A549 (cell line): ENCODE measurements at regions not wholly inside any gene's neighbourhood (a gene's known extent, or its start where the extent isn't known, plus 50 kb on each side); places are given as distances from the start of the nearest gene placed in this dataset.

Experiments
- ATAC-seq, 2 experiments: fragments of 200-7000 bp in 1 of 2; fragments of >200 bp in 1 of 2; cut with Nextera tagmentation in 1 of 2; cut with Tn5 transposase in 1 of 2; 3 replicates each; pipeline versions ENCODE4 v1.8.0 to v1.9.1; 2018 to 2020; ENCODE audit warnings: mild to moderate bottlenecking in 1 of 2, moderate library complexity in 1 of 2
- CTCF ChIA-PET: fragments of 300-600 bp; sonication (Branson Sonifier 250); formaldehyde crosslinking; extraction: SDS; loops from one replicate; lab custom pipeline; 2021; ENCODE audit warnings: antibody characterized with exemption, inconsistent platforms; lab: Yijun Ruan, JAX
- POLR2A ChIA-PET: fragments of 350-600 bp; formaldehyde crosslinking; extraction: SDS; loops from one replicate; lab custom pipeline; 2021; ENCODE audit warnings: antibody characterized with exemption, inconsistent platforms; lab: Yijun Ruan, JAX
- DNase-seq, 2 experiments: peaks; one replicate each; pipeline versions ENCODE4 v3.0.0 to v3.0.0-alpha.2; 2011 to 2016; ENCODE audit warnings: low read depth in 1 of 2, low spot score in 1 of 2
- FAIRE-seq: peaks from 2 replicates; lab custom pipeline; 2011; peaks lifted over from hg19 to GRCh38; lab: Jason Lieb, UNC
- H3K27ac ChIP-seq, 2 experiments: fragments of >200 bp; sonication (Bioruptor Twin); formaldehyde crosslinking; 3 replicates each; pipeline ENCODE4 v1.5.1; 2016 to 2017
- H3K4me1 ChIP-seq: fragments of >200 bp; sonication (Bioruptor Twin); formaldehyde crosslinking; 3 replicates; pipeline ENCODE4 v1.6.1; 2016
- H3K4me2 ChIP-seq: fragments of >200 bp; sonication (Bioruptor Twin); formaldehyde crosslinking; 3 replicates; pipeline ENCODE4 v1.6.1; 2016
- H3K4me3 ChIP-seq: fragments of >200 bp; sonication (Bioruptor Twin); formaldehyde crosslinking; 3 replicates; pipeline ENCODE4 v1.5.1; 2016
- H3K9me3 ChIP-seq: fragments of >200 bp; sonication (Bioruptor Twin); formaldehyde crosslinking; 3 replicates; pipeline ENCODE4 v1.6.1; 2016
- CHD2 ChIP-seq: fragments of 150-350 bp; IDR thresholded peaks from 2 replicates; pipeline ENCODE4 v1.6.1; 2014; ENCODE audit warnings: low read length; ENCODE audit not compliant: partially characterized antibody
- FOSB ChIP-seq: fragments of 250-450 bp; sonication (Bioruptor Pico); IDR thresholded peaks from 2 replicates; pipeline ENCODE4 v1.5.0; 2020; ENCODE audit warnings: mild to moderate bottlenecking, moderate library complexity
- FOSL2 ChIP-seq, 2 experiments: fragments of 450-650 bp in 1 of 2; fragments of >200 bp in 1 of 2; sonication (Bioruptor Twin) in 1 of 2; formaldehyde crosslinking; IDR thresholded peaks; 2 replicates each; pipeline versions ENCODE4 v1.5.0 to v1.6.1; 2016 to 2020; ENCODE audit warnings: mild to moderate bottlenecking in 1 of 2, moderate library complexity in 1 of 2
- HDAC2 ChIP-seq: fragments of 200-600 bp; sonication (generic); IDR thresholded peaks from 2 replicates; pipeline ENCODE4 v1.6.1; 2016
- HEYL ChIP-seq: fragments of 250-450 bp; sonication (Bioruptor Pico); IDR thresholded peaks from 2 replicates; pipeline ENCODE4 v1.8.0; 2021; ENCODE audit warnings: mild to moderate bottlenecking, moderate library complexity
- JUNB ChIP-seq: fragments of >200 bp; sonication (Bioruptor Twin); formaldehyde crosslinking; IDR thresholded peaks from 2 replicates; pipeline ENCODE4 v1.6.1; 2016
- MAZ ChIP-seq: fragments of 150-350 bp; IDR thresholded peaks from 2 replicates; pipeline ENCODE4 v1.6.1; 2014; ENCODE audit warnings: antibody characterized with exemption, low read depth, low read length, borderline replicate concordance
- PHF8 ChIP-seq: fragments of 200-600 bp; sonication (generic); IDR thresholded peaks from 2 replicates; pipeline ENCODE4 v1.6.1; 2016; ENCODE audit warnings: low read depth, mild to moderate bottlenecking, antibody characterized with exemption, moderate library complexity, borderline replicate concordance
- POLR2A ChIP-seq: IDR thresholded peaks from 2 replicates; pipeline ENCODE4 v1.6.1; 2012; ENCODE audit warnings: mild to moderate bottlenecking, low read length
- RCOR1 ChIP-seq: fragments of 150-350 bp; IDR thresholded peaks from 2 replicates; pipeline ENCODE4 v1.6.1; 2014; ENCODE audit warnings: antibody characterized with exemption, low read length, low read depth
- RNF2 ChIP-seq: fragments of 200-600 bp; sonication (generic); IDR thresholded peaks from 2 replicates; pipeline ENCODE4 v1.6.1; 2016; ENCODE audit warnings: low read depth, mild to moderate bottlenecking, antibody characterized with exemption, moderate library complexity, borderline replicate concordance
- ZC3H11A ChIP-seq: fragments of 450-650 bp; IDR thresholded peaks from 2 replicates; pipeline ENCODE4 v1.6.1; 2014; ENCODE audit warnings: antibody characterized with exemption, mild to moderate bottlenecking
- ZFP36 ChIP-seq: fragments of 450-650 bp; IDR thresholded peaks from 2 replicates; pipeline ENCODE4 v1.6.1; 2014; ENCODE audit warnings: borderline replicate concordance; ENCODE audit not compliant: partially characterized antibody
- ZNF302 ChIP-seq: fragments of 250-450 bp; sonication (Bioruptor Pico); IDR thresholded peaks from 2 replicates; pipeline ENCODE4 v1.9.0; 2021; ENCODE audit warnings: inconsistent platforms, mild to moderate bottlenecking, moderate library complexity
- WGBS: methylation state at CpG from one replicate; pipeline ENCODE4 v1.1.6; 2017; ENCODE audit errors: missing lambda C conversion rate; 5-methylcytosine and 5-hydroxymethylcytosine counted together
- TF ChIP-seq, protein P1 (sequence below): fragments of >200 bp; sonication (Bioruptor Twin); formaldehyde crosslinking; IDR thresholded peaks from 3 replicates; pipeline ENCODE4 v1.5.1; 2016
- TF ChIP-seq, protein P2 (sequence below): IDR thresholded peaks from 2 replicates; pipeline ENCODE4 v1.6.1; 2012
- TF ChIP-seq, protein P3 (sequence below): fragments of >200 bp; sonication (Bioruptor Twin); formaldehyde crosslinking; IDR thresholded peaks from 3 replicates; pipeline ENCODE4 v1.6.1; 2016
- TF ChIP-seq, protein P4 (sequence below): fragments of 200-600 bp; sonication (generic); IDR thresholded peaks from 2 replicates; pipeline ENCODE4 v1.6.1; 2016; ENCODE audit warnings: antibody characterized with exemption, mild to moderate bottlenecking, moderate library complexity

DNA sequence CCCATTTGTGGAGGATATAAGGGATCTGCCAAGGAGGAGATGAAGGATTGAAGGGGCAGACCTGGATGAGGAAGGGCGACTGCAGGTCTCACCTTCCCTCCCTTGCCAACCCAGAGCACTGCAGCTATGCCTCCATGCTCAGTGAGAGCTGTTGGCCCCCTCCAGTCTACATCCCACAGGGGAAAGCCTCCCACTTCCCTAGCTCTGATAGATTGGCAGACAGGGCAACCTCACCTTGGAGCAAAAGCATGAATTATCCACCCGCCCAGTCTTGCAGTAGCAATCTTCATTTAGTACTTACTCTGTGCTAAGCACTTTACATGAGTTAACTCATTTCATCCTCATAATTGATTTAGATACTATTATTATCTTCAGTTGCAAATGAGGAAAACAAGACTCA, 70.4 kb upstream of the SMNDC1 start:
- 90% methylated on average over 2 of the region's 2 CpGs for WGBS
- ChIA-PET POLR2A (no interaction called here), CTCF (interaction anchor here (1.0 to 2.9 kb wide), 6 partner anchors 9 to 39 kb away, joined by 3 to 16 read pairs (median 4); no protein-coding TSS in a partner anchor)
- Histone ChIP-seq H3K9me3 (no peaks in the 10 kb centered on the region), H3K4me2 (no peak overlapping the region), H3K4me3 (no peak overlapping the region), H3K27ac (peak overlapping the region in 1 of 2 experiments; percentile 82; a peak in 3 of 6 replicates), H3K4me1 (peaks cover 21% of the 10 kb centered on the region)
- FAIRE-seq (no peak), ATAC-seq (no peak), DNase-seq (no peak)
- TF ChIP-seq RNF2 (no peak), PHF8 (no peak), ZNF302 (no peak), HEYL (CRISPR knock-in tag) (no peak), ZC3H11A (no peak), HDAC2 (no peak), MAZ (no peak), FOSB (no peak), JUNB (no peak), FOSL2 (IDR thresholded peaks at IDR 0.05) (no peak), FOSL2 (CRISPR knock-in tag; IDR thresholded peaks at IDR 0.05) (no peak), ZFP36 (no peak), RCOR1 (no peak), POLR2A (no peak), CHD2 (no peak)
- TF ChIP-seq, protein P1, sequence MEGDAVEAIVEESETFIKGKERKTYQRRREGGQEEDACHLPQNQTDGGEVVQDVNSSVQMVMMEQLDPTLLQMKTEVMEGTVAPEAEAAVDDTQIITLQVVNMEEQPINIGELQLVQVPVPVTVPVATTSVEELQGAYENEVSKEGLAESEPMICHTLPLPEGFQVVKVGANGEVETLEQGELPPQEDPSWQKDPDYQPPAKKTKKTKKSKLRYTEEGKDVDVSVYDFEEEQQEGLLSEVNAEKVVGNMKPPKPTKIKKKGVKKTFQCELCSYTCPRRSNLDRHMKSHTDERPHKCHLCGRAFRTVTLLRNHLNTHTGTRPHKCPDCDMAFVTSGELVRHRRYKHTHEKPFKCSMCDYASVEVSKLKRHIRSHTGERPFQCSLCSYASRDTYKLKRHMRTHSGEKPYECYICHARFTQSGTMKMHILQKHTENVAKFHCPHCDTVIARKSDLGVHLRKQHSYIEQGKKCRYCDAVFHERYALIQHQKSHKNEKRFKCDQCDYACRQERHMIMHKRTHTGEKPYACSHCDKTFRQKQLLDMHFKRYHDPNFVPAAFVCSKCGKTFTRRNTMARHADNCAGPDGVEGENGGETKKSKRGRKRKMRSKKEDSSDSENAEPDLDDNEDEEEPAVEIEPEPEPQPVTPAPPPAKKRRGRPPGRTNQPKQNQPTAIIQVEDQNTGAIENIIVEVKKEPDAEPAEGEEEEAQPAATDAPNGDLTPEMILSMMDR: no peak
- TF ChIP-seq, protein P2, sequence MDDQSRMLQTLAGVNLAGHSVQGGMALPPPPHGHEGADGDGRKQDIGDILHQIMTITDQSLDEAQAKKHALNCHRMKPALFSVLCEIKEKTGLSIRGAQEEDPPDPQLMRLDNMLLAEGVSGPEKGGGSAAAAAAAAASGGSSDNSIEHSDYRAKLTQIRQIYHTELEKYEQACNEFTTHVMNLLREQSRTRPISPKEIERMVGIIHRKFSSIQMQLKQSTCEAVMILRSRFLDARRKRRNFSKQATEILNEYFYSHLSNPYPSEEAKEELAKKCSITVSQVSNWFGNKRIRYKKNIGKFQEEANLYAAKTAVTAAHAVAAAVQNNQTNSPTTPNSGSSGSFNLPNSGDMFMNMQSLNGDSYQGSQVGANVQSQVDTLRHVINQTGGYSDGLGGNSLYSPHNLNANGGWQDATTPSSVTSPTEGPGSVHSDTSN: no peak
- TF ChIP-seq, protein P3, sequence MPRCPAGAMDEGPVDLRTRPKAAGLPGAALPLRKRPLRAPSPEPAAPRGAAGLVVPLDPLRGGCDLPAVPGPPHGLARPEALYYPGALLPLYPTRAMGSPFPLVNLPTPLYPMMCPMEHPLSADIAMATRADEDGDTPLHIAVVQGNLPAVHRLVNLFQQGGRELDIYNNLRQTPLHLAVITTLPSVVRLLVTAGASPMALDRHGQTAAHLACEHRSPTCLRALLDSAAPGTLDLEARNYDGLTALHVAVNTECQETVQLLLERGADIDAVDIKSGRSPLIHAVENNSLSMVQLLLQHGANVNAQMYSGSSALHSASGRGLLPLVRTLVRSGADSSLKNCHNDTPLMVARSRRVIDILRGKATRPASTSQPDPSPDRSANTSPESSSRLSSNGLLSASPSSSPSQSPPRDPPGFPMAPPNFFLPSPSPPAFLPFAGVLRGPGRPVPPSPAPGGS: no peak
- TF ChIP-seq, protein P4, sequence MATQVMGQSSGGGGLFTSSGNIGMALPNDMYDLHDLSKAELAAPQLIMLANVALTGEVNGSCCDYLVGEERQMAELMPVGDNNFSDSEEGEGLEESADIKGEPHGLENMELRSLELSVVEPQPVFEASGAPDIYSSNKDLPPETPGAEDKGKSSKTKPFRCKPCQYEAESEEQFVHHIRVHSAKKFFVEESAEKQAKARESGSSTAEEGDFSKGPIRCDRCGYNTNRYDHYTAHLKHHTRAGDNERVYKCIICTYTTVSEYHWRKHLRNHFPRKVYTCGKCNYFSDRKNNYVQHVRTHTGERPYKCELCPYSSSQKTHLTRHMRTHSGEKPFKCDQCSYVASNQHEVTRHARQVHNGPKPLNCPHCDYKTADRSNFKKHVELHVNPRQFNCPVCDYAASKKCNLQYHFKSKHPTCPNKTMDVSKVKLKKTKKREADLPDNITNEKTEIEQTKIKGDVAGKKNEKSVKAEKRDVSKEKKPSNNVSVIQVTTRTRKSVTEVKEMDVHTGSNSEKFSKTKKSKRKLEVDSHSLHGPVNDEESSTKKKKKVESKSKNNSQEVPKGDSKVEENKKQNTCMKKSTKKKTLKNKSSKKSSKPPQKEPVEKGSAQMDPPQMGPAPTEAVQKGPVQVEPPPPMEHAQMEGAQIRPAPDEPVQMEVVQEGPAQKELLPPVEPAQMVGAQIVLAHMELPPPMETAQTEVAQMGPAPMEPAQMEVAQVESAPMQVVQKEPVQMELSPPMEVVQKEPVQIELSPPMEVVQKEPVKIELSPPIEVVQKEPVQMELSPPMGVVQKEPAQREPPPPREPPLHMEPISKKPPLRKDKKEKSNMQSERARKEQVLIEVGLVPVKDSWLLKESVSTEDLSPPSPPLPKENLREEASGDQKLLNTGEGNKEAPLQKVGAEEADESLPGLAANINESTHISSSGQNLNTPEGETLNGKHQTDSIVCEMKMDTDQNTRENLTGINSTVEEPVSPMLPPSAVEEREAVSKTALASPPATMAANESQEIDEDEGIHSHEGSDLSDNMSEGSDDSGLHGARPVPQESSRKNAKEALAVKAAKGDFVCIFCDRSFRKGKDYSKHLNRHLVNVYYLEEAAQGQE: no peak
